OCI-LY7 (cell line): ENCODE measurements at regions not wholly inside any gene's neighbourhood (a gene's known extent, or its start where the extent isn't known, plus 50 kb on each side); places are given as distances from the start of the nearest gene placed in this dataset.

Source experiments
- BruUV-seq: library from RNA; stranded (reverse); fragments of 400-500 nt; replicated peaks from 2 replicates; lab custom pipeline; 2021; lab: Mats Ljungman, UMichigan
- CTCF ChIA-PET: fragments of 300-600 bp; sonication (Branson Sonifier 250); formaldehyde crosslinking; loops from one replicate; lab custom pipeline; 2022; ENCODE audit warnings: antibody characterized with exemption; ENCODE audit not compliant: unreplicated experiment; lab: Charles Lee
- POLR2A ChIA-PET: fragments of 300-600 bp; sonication (Branson Sonifier 250); formaldehyde crosslinking; loops from one replicate; lab custom pipeline; 2022; ENCODE audit warnings: antibody characterized with exemption; lab: Charles Lee
- DNase-seq: peaks from one replicate; pipeline ENCODE4 v3.0.0-alpha.2; 2015; ENCODE audit warnings: low spot score
- H2AFZ ChIP-seq: fragments of 200-600 bp; sonication (generic), shearing (Covaris generic); 2 replicates; pipeline ENCODE4 v1.6.1; 2014; ENCODE audit warnings: mild to moderate bottlenecking, antibody characterized with exemption, low read length, moderate library complexity
- H3K27ac ChIP-seq: fragments of 200-600 bp; sonication (generic); 2 replicates; pipeline ENCODE4 v1.5.1; 2014; ENCODE audit warnings: mixed run types, low read depth, mild to moderate bottlenecking, moderate library complexity, low read length, inconsistent platforms; ENCODE audit not compliant: poor library complexity, severe bottlenecking
- H3K36me3 ChIP-seq: fragments of 200-600 bp; sonication (generic); 2 replicates; pipeline ENCODE4 v1.6.1; 2014; ENCODE audit warnings: mild to moderate bottlenecking, antibody characterized with exemption, low read length, moderate library complexity, mixed read lengths; ENCODE audit not compliant: insufficient read depth
- H3K4me1 ChIP-seq: fragments of 200-600 bp; sonication (generic); 2 replicates; pipeline ENCODE4 v1.5.1; 2014; ENCODE audit warnings: mild to moderate bottlenecking, low read length; ENCODE audit not compliant: insufficient read depth, poor library complexity, severe bottlenecking
- H3K4me2 ChIP-seq: fragments of 200-600 bp; sonication (generic); 2 replicates; pipeline ENCODE4 v1.6.1; 2014; ENCODE audit warnings: mild to moderate bottlenecking, low read length
- H3K4me3 ChIP-seq: fragments of 200-600 bp; sonication (generic); 2 replicates; pipeline ENCODE4 v1.5.1; 2014; ENCODE audit warnings: mild to moderate bottlenecking, low read depth, low read length; ENCODE audit not compliant: poor library complexity, severe bottlenecking
- H3K79me2 ChIP-seq: fragments of 200-600 bp; sonication (generic); 2 replicates; pipeline ENCODE4 v1.6.1; 2016; ENCODE audit warnings: low read depth, mild to moderate bottlenecking, low read length, moderate library complexity, mixed read lengths; ENCODE audit not compliant: insufficient read depth
- H3K9me2 ChIP-seq: fragments of 200-600 bp; sonication (generic); 2 replicates; pipeline ENCODE4 v1.6.1; 2016; ENCODE audit warnings: mild to moderate bottlenecking, low read length, mixed read lengths; ENCODE audit not compliant: insufficient read depth
- H3K9me3 ChIP-seq: fragments of 200-600 bp; sonication (generic); 2 replicates; pipeline ENCODE4 v1.6.1; 2014; ENCODE audit warnings: mild to moderate bottlenecking, mixed run types, low read length, mixed read lengths
- H4K20me1 ChIP-seq: fragments of 200-600 bp; sonication (generic); 2 replicates; pipeline ENCODE4 v1.6.1; 2014; ENCODE audit warnings: mild to moderate bottlenecking, antibody characterized with exemption, low read length, moderate library complexity, mixed read lengths; ENCODE audit not compliant: insufficient read depth
- EZH2phosphoT487 ChIP-seq: fragments of 200-600 bp; sonication (generic); IDR thresholded peaks from 2 replicates; pipeline ENCODE4 v1.6.1; 2018; ENCODE audit warnings: low read depth, borderline replicate concordance, mild to moderate bottlenecking, mixed run types, antibody characterized with exemption, low read length, moderate library complexity, mixed read lengths
- intact Hi-C: fragments of 100-400 bp; cut with micrococcal nuclease; formaldehyde crosslinking; loops from one replicate; pipeline ENCODE4 v1.10.0; 2022; ENCODE audit not compliant: unreplicated experiment
- TF ChIP-seq, protein P1 (sequence below): fragments of 200-600 bp; sonication (generic); conservative IDR thresholded peaks from 2 replicates; pipeline ENCODE4 v1.5.1; 2014; ENCODE audit warnings: mild to moderate bottlenecking, antibody characterized with exemption, low read length, moderate library complexity, mixed read lengths

GRCh38 chr10:63713191-63714144, 192.3 kb downstream of the REEP3 start:
- Histone ChIP-seq H4K20me1 (no peaks in the 10 kb centered on the region), H3K9me2 (no peaks in the 10 kb centered on the region), H3K9me3 (no peaks in the 10 kb centered on the region), H3K4me1 (no peaks in the 10 kb centered on the region), H3K4me3 (no peak overlapping the region), H2AFZ (no peak overlapping the region), H3K79me2 (no peaks in the 10 kb centered on the region), H3K27ac (no peak overlapping the region), H3K4me2 (no peak overlapping the region), H3K36me3 (no peaks in the 10 kb centered on the region)
- ChIA-PET CTCF (no interaction called here), POLR2A (no interaction called here)
- BruUV-seq = no TSS peak
- DNase-seq = no peak
- no peak for TF ChIP-seq EZH2phosphoT487
- TF ChIP-seq, protein P1, sequence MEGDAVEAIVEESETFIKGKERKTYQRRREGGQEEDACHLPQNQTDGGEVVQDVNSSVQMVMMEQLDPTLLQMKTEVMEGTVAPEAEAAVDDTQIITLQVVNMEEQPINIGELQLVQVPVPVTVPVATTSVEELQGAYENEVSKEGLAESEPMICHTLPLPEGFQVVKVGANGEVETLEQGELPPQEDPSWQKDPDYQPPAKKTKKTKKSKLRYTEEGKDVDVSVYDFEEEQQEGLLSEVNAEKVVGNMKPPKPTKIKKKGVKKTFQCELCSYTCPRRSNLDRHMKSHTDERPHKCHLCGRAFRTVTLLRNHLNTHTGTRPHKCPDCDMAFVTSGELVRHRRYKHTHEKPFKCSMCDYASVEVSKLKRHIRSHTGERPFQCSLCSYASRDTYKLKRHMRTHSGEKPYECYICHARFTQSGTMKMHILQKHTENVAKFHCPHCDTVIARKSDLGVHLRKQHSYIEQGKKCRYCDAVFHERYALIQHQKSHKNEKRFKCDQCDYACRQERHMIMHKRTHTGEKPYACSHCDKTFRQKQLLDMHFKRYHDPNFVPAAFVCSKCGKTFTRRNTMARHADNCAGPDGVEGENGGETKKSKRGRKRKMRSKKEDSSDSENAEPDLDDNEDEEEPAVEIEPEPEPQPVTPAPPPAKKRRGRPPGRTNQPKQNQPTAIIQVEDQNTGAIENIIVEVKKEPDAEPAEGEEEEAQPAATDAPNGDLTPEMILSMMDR = no peak
- intact Hi-C loops = no loop called here

- no peak overlapping the region for H2AFZ ChIP-seq
- no peaks in the 10 kb centered on the region for H3K9me3 ChIP-seq
- no peak for DNase-seq
- BruUV-seq = no TSS peak
- intact Hi-C loops = no loop called here
- POLR2A ChIA-PET = interaction anchor here (0.6 to 2.3 kb wide), 5 partner anchors 9 to 548 kb away, joined by 3 to 6 read pairs (median 4); no protein-coding TSS in a partner anchor
- TF ChIP-seq, protein P1 = no peak
- no peak for TF ChIP-seq EZH2phosphoT487
- no peak overlapping the region for H3K4me2 ChIP-seq
- CTCF ChIA-PET = no interaction called here
- no peaks in the 10 kb centered on the region for H3K9me2 ChIP-seq
- H3K27ac ChIP-seq = no peak overlapping the region
- no peaks in the 10 kb centered on the region for H3K4me1 ChIP-seq
- no peaks in the 10 kb centered on the region for H4K20me1 ChIP-seq
- no peaks in the 10 kb centered on the region for H3K79me2 ChIP-seq
- no peak overlapping the region for H3K4me3 ChIP-seq
- no peaks in the 10 kb centered on the region for H3K36me3 ChIP-seq
Observed at GRCh38 chr10:63716016-63716580, 194.9 kb downstream of the REEP3 start.
